ENCODE measurements at regions not wholly inside any gene's neighbourhood (a gene's known extent, or its start where the extent isn't known, plus 50 kb on each side); places are given as distances from the start of the nearest gene placed in this dataset.

DNA sequence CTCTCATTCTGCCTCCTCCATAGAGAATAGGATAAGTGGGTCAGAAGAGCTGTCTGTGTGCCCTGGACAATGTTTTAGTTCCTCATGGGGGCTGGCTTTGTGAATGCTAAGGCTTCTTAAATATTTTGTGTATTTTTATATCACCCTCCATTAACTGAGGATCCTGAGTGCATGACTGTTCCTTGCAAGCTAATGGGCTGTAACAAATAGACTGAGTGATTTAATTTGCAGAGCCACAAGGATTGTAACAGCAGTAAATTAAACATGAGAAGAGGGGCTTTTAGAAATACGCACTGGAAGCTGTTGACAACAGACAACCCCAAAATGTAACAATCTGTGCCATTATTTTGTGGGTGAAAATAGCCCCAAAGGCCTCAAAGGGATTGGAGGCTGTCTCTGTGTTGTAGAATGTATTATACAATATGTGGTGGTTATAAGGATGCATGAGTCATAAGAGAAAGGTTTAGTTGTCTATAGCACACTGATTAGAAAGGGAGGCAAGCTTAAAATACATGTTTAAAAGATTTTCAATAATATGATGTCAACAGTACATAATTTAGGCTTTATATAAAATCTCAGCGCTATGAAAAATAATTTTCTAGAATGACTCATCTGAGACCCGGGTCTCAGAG, 152.7 kb upstream of the ACTBL2 start:
- TF ChIP-seq, protein P1, sequence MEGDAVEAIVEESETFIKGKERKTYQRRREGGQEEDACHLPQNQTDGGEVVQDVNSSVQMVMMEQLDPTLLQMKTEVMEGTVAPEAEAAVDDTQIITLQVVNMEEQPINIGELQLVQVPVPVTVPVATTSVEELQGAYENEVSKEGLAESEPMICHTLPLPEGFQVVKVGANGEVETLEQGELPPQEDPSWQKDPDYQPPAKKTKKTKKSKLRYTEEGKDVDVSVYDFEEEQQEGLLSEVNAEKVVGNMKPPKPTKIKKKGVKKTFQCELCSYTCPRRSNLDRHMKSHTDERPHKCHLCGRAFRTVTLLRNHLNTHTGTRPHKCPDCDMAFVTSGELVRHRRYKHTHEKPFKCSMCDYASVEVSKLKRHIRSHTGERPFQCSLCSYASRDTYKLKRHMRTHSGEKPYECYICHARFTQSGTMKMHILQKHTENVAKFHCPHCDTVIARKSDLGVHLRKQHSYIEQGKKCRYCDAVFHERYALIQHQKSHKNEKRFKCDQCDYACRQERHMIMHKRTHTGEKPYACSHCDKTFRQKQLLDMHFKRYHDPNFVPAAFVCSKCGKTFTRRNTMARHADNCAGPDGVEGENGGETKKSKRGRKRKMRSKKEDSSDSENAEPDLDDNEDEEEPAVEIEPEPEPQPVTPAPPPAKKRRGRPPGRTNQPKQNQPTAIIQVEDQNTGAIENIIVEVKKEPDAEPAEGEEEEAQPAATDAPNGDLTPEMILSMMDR (IDR thresholded peaks at IDR 0.05; ENCODE audit: poor library complexity), result no peak
- TF ChIP-seq EZH2 (IDR thresholded peaks at IDR 0.05; ENCODE audit: borderline replicate concordance) (no peak), EZH2phosphoT487 (IDR thresholded peaks at IDR 0.05; ENCODE audit: low read depth, severe bottlenecking, unreplicated experiment) (no peak)

Measured in hepatocyte (in vitro differentiated cells).